ENCODE measurements at regions not wholly inside any gene's neighbourhood (a gene's known extent, or its start where the extent isn't known, plus 50 kb on each side); places are given as distances from the start of the nearest gene placed in this dataset.

DNA sequence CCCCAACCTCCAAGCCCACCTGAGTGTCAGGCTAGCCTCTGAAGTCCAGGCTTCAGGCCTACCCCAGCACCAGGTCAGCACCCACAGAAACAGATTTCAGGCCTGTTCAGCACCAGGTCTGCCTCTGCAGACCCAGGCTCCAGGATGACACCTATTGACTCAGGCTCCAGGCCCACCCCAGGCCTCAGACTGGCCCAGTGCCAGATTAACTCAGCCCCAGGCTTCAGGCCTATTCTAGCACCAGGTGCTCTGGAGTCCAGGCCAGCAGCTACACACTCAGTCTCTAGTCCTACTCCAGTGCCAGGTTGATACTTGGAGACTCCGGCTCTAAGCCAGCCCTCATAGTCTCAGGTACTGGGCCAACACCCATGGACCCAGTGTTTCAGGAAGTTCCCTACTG lies 541.7 kb upstream of the PBX1 start:
- no peak for TF ChIP-seq POLR2AphosphoS5 (IDR thresholded peaks at IDR 0.05; ENCODE audit: borderline replicate concordance, low read depth, low read length)
- TF ChIP-seq EZH2 (IDR thresholded peaks at IDR 0.05) = no peak
- no peak for TF ChIP-seq FOXP2 (optimal IDR thresholded peaks at IDR 0.05; ENCODE audit: control extremely low read depth, extremely low read length, insufficient read depth)
